NOMO-1 treated with DMSO at 0.1 percent for 48 hours (cell line): ENCODE measurements at regions not wholly inside any gene's neighbourhood (a gene's known extent, or its start where the extent isn't known, plus 50 kb on each side); places are given as distances from the start of the nearest gene placed in this dataset.

Source experiments
- DNase-seq: peaks from one replicate; lab custom pipeline; 2025; ENCODE audit not compliant: unreplicated experiment; lab: John Stamatoyannopoulos, UW

- no peak for DNase-seq
Measured at GRCh38 chr5:145129797-145130196, 705.3 kb downstream of the PRELID2 start.

- DNase-seq: no peak
Measured at GRCh38 chr5:145124806-145125205, 710.3 kb downstream of the PRELID2 start.

GRCh38 chr5:145118611-145119010 lies 716.5 kb downstream of the PRELID2 start:
- no peak for DNase-seq

GRCh38 chr5:145118127-145118526 lies 717.0 kb downstream of the PRELID2 start:
- no peak for DNase-seq

GRCh38 chr5:145117285-145117684 lies 717.9 kb downstream of the PRELID2 start:
- no peak for DNase-seq

GRCh38 chr5:145111420-145111819 lies 723.7 kb downstream of the PRELID2 start:
- no peak for DNase-seq

GRCh38 chr5:145110834-145111233 lies 724.3 kb downstream of the PRELID2 start:
- no peak for DNase-seq

- DNase-seq: no peak
Measured at GRCh38 chr5:145110181-145110580, 725.0 kb downstream of the PRELID2 start.

- no peak for DNase-seq
Measured at GRCh38 chr5:145105384-145105783, 729.8 kb downstream of the PRELID2 start.

GRCh38 chr5:145104106-145104505 lies 731.0 kb downstream of the PRELID2 start:
- DNase-seq: no peak

- DNase-seq: no peak
Measured at GRCh38 chr5:145101246-145101645, 733.9 kb downstream of the PRELID2 start.

GRCh38 chr5:145090115-145090514 lies 745.0 kb downstream of the PRELID2 start:
- no peak for DNase-seq

- DNase-seq: no peak
Measured at GRCh38 chr5:145084834-145085233, 750.3 kb downstream of the PRELID2 start.

- no peak for DNase-seq
Measured at GRCh38 chr5:145077028-145077427, 758.1 kb downstream of the PRELID2 start.

- no peak for DNase-seq
Measured at GRCh38 chr5:145076040-145076439, 759.1 kb downstream of the PRELID2 start.

- DNase-seq: no peak
Measured at GRCh38 chr5:145072889-145073288, 762.3 kb downstream of the PRELID2 start.

GRCh38 chr5:145068721-145069120 lies 766.4 kb downstream of the PRELID2 start:
- no peak for DNase-seq

GRCh38 chr5:145062280-145063062 lies 772.7 kb downstream of the PRELID2 start:
- DNase-seq: no peak

GRCh38 chr5:145056800-145057199 lies 778.3 kb downstream of the PRELID2 start:
- no peak for DNase-seq

- DNase-seq: no peak
Measured at GRCh38 chr5:145050181-145050580, 785.0 kb downstream of the PRELID2 start.

- DNase-seq: no peak
Measured at GRCh38 chr5:145044970-145045369, 790.2 kb downstream of the PRELID2 start.

GRCh38 chr5:145028626-145029025 lies 806.5 kb downstream of the PRELID2 start:
- DNase-seq: no peak

GRCh38 chr5:145027286-145027685 lies 807.9 kb downstream of the PRELID2 start:
- no peak for DNase-seq
